NCI-H2081 (cell line): ENCODE measurements at regions not wholly inside any gene's neighbourhood (a gene's known extent, or its start where the extent isn't known, plus 50 kb on each side); places are given as distances from the start of the nearest gene placed in this dataset.
"Not testable (repeated sequence)": the region's sequence is repeated elsewhere in the genome, so short reads cannot be mapped to it uniquely, and the experiment has no call there.

ENCODE experiments used
- DNase-seq, 2 experiments: peaks; one replicate each; lab custom pipeline; 2025; lab: John Stamatoyannopoulos, UW

DNA sequence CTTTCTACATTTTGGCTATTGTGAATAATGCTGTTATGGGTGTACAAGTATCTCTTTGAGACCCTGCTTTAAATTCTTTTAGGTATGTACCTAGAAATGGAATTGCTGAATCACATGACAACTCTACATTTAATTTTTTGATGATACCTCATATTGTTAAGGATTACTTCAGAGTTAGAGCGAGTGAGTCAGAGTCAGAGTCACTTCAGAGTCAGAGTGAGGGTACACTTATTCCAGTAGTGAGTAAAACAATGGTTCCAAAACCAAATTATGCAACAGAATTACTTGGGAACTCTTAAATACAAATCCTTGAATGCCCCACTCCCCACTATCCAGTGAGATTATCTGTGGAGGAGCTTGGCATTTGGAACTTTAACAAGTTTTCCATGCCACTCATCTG, 50.3 kb upstream of the SNRK start:
- DNase-seq = no peak

DNA sequence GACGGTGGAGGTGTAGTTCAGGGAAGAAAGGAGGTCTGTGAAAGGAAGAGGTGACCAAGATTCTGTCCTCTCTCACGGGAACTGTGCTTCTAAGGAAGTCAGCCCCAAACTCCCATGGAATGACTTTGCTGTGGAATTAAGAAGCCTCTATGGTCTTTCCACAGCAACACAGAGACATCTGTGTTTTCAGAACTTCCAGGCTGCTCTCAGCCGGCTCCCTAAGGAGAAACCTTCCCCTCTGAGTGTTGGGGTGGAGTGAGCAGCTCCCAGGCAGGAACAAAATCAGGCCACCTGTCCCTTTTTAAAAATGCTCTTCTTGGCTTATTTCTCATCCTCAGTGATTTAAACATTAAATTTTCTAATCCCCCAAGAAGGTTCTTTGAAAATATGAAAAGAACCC, 53.3 kb upstream of the SNRK start:
- DNase-seq = no peak

DNA sequence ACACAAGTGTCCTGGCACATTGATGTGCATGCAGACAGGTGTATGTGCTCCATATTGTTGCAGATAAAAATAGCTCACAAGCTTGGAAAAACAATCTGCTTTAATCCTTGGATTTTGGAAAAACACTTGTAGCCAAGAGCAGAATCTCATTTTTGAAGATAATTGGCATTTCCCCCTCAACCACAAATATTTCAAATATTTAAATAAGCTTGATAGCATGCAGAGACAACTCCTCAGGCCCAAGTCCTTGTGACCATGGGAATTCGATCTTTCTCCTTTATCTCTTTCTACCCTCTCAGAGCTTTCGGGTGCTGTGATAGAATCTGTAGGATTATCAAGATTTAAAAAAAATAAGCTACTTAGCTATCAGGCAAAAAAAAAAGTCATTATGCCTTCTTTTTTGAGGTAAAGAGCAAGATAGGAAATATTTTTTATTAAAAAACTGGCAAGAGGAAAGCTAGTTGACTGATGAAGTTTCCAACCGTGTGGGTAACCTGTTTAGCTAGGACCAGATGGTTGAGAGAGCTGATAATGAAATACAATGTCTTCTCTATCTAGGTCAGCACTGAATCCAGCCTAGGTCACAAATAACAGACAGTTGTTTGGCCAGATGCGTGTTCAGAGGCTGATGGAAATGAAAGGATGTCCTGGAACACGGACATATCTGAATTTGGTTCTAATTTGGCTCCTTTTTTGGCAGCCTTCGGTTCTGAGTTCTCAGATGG, 54.9 kb upstream of the SNRK start:
- no peak for DNase-seq

DNA sequence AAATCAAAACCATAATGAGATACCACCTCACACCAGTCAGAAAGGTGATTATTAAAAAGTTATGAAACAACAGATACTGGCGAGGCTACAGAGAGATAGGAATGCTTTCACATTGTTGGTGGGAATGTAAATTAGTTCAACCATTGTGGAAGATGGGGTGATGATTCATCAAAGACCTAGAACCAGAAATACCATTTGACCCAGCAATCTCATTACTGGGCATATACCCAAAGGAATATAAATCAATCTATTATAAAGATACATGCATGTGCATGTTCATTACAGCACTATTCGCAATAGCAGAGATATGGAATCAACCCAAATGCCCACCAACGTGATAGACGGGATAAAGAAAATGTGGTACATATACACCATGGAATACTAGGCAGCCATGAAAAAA, 56.5 kb upstream of the SNRK start:
- DNase-seq = not testable (repeated sequence)

DNA sequence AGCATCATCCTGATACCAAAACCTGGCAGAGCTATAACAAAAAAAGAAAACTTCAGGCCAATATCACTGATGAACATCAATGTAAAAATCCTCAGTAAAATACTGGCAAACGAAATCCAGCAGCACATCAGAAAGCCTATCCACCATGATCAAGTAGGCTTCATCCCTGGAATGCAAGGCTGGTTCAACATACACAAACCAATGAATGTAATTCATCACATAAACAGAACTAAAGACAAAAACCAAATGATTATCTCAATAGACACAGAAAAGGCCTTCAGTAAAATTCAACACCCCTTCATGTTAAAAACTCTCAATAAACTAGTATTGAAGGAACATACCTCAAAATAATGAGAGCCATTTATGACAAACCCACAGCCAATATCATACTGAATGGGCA, 58.7 kb upstream of the SNRK start:
- DNase-seq = not testable (repeated sequence)

DNA sequence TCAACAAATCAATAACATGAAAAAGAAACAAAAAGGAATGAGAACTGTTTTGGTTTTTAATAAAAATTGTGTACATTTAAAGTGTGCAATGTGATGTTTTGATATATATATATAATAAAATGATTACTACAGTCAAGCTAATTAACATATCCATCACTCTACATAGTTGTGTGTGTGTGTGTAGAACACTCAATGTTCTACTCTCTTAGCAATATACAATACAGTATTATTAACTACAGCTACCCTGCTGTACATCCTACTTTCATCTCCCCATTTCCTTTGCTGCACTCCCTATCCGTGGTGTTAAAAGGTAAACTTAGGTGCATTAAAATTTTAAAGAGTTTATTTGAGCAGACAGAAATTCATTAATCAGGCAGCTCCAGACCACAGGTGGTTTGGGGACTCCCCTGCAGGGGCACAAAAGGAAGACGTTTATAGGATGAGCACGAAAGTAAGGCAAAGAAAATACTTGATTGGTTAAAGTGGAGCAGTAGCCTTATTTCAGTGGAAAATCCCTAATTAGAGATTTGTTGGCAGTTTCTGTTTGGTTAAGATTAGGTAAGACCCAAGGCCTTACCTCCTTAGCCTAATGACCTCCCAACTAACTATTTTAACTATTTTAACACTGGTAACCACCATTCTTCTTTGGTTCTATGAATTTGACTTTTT, 61.8 kb upstream of the SNRK start:
- DNase-seq = no peak

DNA sequence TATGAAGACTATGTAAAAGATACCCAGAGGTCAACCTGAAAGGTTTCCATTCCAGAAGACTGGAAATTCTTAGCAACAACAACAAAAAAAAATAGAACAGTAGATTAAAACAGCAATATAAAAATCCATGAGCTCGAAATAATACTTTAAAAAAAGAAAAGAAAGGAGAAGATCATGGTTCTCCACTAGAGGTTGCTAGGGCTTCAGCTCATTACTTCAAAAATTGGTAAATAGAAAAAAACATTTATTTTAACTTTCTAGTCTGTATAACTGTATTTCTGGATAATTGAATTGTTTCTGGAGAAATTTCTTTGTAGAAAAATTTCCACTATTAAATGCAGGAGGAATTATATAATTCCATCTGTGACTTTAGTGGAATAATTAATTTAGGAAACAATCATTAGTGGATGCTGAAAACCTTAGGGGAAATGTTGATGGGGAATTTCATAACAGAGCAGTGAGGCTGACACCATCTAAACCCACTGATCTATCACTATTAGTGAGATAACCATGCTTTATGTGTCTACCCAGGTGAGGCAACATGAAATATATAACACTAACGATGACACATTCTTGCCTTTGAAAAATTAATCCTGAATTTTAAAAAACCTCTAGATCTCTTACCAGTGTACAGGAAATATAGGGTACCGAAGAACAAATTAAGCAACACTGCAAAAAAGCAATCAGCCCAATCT, 62.5 kb upstream of the SNRK start:
- DNase-seq = no peak

DNA sequence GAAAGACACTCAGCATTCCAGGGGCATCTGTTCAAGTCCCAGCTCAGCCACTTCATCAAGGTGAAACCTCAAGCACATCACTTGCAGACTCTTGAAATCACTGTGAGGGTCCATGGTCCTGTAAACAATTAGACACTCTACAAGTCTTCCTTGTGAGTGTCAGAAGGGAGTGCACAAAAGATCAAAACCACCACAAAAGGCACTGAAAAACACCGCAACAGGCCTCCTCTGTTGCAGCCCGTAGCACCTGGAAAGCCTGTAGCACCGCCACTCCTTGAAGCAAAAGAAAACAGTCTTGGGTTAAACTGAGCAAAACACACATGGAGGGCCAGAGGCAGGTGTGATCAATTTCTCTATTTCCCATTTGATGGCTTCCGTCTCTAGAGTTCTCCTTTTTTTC, 63.8 kb upstream of the SNRK start:
- no peak for DNase-seq

DNA sequence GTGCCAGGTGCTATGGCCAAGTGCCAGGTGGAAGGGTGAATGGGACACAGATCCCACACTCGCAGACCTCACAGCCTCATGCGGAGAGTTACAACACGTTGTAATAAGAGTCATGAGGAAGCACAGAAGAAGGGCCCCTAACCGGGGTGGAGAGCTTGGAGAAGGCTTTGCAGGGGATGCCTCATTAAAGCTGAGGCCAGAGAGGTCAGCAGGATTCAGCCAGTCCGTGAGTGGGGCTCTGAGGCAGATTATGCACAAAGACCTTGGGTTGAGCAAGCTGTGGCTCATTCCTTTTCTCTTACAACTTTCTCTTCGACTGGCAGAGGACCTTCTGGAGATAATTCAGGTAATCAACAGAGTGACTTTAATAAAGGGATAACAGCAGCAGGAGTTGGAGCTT, 65.3 kb upstream of the SNRK start:
- DNase-seq = no peak

DNA sequence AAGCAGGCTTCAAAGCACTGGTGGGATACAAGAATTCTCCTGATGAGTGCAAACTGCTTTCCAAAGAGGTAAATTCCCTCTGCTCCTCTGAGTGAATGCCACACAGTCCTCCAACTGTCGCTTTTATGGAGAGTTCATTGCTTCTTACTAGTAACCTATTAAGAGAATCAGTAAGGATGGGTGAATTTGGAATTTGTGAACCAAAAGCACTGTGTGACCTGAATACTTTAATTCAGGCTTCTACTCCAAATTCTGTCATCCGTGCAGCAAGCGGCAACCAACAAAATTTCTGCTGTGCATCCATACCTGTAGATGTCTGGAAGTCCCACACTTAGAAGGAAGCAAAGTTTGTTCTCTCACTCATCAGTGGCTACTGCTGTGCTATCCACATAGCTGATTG, 66.7 kb upstream of the SNRK start:
- no peak for DNase-seq

DNA sequence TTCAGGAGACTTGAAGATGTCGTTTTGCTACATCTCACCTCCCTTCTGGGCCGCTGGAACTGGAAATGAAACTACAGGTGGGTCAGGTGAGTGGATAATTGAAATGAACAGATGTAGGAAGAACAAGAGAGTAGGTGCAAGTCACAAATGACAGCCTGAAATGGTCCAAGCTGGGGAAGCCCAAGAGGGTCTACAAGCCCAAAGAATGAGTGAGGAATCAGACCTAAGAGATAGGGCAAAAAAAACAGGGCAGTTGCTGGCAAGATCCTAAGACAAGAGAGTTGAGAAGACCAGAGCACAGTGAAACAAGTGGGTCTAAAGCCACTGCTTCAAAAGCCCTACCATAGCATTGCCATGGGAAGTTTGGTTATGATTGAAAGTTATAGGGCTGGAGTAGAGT, 67.4 kb upstream of the SNRK start:
- no peak for DNase-seq

DNA sequence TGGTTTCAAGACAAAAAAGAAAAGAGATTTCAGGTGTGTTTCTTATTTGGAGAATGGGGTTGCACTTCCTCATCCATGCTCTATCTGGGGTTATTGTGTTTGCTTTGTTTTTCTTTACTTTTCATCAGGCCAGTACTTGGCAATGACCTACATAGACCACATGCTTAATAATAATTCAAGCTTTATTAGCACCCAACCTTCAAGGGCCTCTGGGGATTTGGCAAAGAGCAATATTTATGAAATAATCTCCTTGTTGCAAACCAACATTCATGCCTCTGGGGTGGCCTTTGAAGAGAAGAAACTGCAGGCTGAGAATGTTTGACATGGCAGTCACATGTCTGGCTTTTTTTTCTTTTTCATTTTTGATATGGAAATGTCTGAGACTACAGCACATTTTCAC, 68.2 kb upstream of the SNRK start:
- DNase-seq = no peak

DNA sequence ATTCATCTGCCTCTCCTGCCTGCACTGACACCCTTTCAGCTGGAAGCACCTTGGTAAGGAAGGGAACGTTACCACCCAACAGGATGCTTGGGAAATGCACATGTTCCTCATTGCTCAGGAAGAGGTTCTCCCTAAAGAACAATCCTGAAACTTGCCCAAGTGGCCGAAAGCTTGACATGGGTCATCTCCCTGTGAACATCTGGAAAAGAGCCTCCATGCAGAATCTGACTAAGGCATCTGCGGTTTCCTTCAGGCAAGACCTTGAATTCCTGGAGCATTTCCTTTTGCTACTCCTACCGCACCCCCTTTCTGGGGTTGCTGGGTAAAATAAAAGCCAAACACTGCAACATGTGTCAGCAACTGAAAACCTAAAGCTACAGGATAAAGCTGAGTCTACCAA, 68.7 kb upstream of the SNRK start:
- no peak for DNase-seq

DNA sequence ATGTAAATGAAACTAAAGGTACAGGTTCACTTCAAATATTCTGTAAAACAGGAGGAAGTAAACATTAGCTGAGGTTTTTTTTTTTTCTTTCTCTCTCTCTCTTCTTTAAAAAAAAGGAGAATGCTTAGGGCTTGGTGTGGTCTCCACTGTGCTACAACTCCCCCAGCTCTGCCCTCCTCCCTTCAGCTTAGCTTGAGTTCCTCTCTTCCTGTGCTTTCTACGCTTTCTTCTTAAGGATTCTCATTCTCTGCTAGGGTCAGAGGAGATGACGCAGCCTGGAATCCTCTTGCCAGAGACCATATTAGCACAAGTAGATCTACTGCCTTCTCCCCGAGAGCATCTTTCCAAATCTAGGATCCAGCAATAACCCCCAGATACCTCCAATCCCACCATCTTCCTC, 69.1 kb upstream of the SNRK start:
- no peak for DNase-seq

DNA sequence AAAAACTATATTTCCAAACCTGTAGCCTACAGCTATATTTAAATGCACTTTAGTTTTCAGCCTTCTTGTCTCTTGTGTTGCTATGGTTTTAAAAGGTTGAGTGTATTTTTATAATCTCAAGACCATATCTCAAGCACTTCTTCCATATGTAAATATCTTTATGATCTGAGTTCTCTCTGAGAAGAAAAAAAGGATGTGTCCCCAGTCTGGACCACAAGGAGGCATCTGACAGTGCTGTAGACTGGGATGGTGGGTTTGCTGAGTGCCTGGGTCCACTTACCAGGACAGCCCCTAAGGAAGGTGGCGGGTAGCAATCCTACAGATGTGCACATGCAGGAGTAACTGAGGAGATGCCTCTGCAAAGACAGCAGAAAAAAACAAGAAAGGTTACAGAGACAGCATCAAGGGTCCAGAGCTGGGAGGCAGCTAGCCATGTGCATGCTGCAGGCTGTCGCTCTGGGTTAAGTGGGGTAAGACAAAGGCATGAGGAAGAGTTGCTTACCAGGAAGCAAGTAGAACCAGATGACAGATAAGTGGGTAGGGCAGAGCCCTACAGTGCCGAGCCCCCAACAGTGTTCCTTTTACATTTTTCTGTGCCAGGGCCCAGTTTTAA, 70.6 kb upstream of the SNRK start:
- no peak for DNase-seq

DNA sequence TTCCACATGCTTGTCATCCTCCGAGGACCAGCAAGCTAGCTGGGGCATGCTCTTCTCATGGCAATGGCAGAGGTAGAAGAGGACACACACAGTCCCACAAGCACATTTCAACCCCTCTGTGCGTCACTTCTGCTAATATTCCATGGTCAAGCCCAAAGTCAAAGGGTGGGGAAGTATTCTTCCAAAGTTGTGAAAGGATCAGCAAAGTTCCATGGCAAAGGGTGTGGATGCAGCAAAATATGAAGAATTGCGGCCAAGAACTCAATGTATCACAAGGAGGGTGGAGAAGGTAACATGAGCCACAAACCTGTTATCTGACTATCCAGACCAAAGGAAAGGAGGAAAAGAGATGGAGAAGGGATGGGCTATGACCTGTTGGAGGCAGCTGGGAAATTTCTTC, 71.2 kb upstream of the SNRK start:
- no peak for DNase-seq

DNA sequence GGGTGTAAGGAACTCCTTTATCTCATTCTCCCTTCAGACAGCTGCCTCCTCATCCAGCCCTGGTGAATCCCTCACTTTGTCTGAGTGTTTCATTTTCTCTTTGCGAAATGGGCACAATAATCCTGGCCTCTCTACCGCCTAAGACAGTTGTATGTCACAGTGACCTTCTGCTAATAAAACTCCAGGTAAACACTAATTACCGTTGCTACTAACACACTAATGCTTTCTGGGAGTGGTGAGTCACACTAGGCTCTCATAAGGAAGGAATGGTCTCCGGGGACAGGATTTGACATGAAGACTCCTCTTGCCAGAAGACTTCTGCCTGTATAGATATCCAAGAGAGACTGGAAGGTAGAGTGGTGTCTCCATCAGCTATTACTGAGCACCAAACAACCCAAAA, 71.7 kb upstream of the SNRK start:
- no peak for DNase-seq

DNA sequence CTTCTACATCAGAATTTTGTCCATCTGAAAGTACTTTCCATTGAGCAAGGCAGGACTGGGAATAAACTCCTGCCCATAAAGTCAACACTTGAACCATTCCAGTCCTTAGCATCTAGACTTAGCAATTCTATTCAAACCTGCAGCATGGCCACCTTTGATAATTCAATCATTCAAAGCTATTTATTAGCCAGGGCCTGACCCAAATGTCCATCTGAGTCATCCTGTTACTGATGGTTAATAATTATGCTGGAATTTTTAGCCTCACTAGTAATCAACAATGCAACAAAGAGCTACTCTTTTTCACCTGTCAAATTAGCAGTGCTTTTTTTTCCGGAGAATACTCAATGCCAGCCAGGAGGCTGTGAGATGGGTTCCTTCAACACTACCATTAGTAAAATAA, 72.7 kb upstream of the SNRK start:
- no peak for DNase-seq

DNA sequence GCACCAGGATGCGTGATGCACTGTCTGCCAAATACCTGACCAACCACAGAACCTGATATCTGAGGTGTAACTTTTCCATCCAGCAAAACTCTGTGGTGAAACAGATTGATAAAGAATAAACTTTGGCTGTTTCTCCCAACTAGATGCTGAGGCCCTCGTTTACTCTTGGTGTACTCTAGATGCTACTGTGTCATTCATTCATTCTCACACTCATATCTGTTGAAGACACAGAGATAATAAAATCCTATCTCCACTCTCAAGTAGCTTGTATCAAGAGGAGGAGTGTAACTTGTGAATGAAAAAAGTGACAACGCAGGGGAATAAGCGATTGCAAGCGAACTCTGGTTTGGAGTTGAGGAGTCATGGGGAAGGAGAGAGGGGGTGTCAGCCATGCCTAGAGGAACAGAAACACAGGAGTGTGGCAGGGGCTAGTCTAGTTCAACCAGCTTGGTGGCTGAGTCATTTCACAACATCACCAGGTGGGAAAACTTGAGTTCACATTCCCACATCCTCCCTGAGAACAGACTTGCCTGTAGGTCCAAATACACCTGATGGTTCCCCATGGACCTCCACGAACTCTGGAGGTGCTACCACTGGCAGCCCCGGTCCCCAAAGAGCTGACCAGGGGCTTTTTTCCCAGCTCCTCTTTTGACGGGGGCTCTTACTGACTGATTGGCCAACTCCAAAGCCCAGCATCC, 73.3 kb upstream of the SNRK start:
- DNase-seq = no peak

DNA sequence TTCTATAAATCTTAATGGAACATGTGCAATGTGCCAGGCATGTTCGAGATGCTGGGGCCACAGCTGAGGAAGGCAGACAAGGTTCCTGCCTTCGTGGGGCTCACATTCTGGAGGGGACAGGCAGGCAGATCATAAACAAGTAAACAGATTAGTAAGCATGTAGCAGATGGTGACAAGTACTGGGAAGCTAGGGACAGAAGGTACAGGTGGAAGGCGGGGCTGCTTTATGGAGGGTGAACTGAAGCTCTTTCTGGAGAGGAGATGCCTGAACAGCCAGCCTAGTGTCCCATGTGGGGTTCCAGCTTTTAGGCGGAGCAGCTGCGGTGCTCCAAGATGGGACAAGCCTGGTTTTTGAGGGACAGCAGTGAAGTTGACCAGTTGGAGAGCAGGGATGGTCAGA, 74.7 kb upstream of the SNRK start:
- DNase-seq = no peak

DNA sequence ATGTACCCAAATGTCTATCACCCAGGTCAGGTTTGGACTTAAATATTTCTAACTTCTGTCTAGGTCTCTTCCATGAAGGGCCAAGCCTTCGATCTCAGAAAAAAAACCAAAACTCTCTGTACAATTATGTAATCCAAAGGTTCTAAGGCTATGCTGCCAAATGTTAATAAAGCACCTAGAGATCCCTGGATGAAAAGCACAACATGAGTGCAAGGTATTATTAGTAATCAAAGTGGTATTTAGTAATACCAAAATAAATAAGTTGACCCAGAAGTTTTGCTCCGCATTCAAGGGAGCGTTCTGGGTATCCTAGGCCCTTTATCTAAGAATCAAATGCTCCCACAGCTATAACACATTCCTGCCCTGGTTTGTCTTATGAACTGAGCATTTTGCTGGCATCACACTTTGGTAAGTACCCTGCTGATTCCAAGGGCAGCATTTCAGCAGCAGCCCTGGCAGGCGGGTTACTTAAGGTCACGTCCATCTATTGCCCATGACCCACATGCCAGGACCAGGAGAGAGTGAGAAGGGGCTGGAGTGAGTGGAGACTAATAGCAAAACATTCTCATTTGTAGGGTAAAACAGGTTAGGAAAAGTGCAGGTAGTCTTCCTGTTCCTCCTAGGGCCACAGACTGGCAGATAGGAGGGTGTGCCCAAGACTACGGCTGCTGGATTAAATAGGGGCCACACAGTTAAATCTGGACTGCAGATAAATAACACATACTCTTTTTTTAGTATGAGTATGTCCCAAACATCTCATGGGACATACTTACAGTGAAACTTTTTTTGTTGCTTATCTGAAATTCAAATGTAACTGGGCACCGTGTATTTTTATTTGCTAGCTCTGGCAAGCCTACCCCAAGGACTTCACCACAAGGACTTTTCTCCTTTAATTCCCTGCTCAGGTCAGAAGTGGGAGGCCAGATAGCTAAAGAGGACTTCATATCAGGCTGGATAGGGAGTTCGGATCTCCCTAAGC, 76.0 kb upstream of the SNRK start:
- no peak for DNase-seq
